NCI-H748 (cell line): ENCODE measurements at regions not wholly inside any gene's neighbourhood (a gene's known extent, or its start where the extent isn't known, plus 50 kb on each side); places are given as distances from the start of the nearest gene placed in this dataset.

ENCODE experiments used
- DNase-seq: peaks from one replicate; lab custom pipeline; 2025; ENCODE audit not compliant: unreplicated experiment; lab: John Stamatoyannopoulos, UW

DNA sequence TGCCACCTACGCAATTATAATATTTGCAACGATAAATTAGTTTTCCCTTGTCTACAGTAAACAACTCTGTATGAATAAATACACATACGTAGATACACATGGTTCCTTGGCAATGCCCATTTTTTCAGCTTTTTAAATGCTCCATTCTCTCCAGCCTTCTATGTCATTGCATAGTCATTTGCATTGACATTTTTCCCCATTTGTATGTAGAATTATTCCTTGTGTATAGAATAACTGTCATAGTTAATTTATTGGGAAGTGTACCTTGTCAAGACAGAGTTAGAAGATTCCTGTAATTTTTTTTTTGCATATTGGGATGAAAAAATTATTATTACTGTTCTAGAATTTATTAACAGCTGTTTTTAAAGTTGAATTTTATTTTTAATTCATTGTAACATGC lies 736.7 kb upstream of the DPPA4 start:
- no peak for DNase-seq

DNA sequence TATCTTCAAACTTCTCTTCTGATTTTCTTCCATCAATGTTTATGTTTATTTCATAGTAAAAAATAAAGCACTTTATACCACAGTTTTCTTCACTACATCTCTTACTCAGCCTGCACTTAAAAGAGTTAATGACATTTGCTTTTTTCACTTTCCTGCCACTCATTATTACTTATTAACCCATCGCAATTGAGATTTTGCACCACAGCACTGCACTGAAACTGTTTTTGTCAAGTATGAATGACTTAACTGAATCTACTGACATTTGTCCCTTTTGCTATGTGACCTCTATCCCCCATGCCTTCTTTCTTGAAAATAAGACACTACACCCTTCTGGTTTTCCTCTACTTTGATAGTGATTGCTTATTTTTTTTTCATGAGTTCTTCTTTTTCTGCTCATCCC lies 739.7 kb upstream of the DPPA4 start:
- DNase-seq: no peak

DNA sequence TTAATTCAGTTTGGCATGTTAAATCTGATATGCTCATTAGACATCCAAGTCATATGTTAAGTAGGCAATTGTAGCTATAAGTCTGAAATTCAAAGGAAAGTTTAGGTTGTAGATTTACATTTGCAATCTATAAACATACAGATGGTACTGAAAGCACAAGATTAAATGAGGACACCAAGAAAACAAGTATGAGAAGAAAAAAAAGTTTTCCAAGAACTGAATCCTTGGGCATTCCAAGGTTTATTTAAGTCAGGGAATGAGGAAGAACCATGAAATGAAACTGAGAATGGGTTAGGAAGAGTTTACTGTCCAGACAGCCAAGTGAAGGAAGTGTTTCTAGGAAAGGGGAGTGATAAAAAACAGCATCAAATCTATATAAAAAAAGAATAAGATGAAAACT lies 756.1 kb upstream of the DPPA4 start:
- DNase-seq: no peak

DNA sequence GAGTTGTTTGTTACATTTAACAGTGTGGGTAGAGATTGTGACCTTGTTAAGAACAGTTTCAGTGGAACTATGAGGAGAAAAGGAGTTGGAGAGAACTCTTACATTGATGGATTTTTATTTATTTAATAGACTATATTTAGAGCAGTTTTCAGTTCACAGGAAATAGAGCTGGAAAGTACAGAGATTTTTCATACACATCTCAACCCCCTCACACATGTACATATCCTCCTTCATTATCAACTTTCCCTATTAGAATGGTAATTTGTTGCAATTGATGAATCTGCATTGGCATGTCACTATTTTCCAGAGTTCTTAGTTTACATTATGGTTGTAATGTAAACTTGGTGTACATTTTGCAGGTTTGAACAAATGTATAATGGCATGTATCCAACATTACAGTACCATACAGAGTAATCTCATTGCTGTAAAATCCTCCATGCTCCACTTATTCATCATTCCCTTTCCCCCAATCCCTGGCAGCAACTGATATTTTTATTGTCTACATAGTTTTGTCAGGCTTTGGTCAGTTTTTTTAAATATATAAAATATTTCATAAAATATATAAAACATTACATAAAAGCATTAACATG lies 756.6 kb upstream of the DPPA4 start:
- DNase-seq: no peak

DNA sequence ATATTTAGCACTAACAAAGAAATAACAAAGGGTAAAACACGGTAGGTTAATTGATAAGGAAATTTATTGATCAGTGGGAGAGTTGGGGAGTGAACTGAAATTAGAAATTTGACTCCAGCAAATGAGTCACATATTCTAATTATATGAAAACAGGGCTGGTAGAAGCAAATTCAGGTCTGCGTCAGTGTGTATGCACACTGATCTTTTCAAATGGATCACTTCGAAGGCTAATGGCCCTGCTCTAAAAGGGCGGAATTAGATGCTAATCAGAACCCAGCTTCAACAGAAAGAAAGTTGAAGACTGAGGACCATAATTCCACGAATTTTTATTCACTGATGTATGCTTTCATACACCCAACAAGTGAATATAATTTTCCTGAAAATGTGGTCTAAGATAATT lies 762.4 kb upstream of the DPPA4 start:
- no peak for DNase-seq

DNA sequence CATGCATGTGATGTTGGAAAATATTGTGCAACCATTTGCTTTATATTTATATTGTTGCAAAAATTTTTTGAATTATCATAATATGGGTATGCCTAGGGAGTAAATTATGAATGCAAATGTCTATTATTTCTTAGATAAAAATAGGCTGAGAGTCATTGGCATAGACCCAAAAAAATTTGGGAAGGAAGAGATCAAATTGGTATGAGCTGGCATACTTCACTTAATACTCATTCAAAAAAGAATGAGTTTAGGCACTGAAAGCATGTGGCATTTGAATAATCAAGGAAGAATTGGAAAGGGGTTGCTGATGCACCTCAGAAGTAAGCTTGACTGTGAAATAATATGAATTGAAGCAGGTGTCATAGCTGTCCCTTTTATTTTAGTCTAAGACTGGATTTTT lies 764.0 kb upstream of the DPPA4 start:
- no peak for DNase-seq

DNA sequence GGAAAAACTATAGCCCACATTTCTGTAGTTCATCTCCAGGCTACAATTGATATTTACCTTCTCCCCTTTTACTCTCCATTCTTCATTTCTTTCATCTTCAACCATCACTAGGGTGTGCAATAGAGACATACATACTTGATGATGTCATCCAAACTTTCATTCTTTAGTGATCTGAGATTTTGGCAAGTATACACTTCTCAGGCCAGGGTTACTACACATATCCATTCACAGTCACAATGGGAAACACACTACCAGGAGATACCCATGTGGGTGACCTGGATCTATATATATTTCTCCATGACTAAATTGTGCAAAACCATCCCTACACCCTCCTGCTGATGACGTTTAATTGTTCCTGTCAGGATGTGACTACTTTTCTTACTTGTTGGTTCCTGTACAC lies 769.5 kb upstream of the DPPA4 start:
- DNase-seq: no peak

DNA sequence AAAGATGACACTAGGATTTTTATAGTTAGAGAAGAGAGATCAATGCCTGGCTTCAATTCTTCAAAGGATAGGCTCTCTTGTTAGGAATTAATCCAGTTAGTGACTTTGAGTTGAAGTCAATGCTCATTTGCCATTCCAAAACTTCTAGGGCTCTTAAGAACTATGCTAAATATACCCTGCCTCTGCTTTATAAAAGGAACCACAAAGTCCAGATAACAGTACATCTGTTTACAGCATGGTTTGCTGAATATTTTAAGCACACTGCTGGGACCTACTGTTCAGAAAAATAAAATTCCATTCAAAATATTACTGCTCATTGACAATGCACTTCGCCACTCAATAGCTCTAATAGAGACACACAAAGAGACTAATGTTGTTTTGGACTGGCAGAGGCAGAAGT lies 786.6 kb upstream of the DPPA4 start:
- no peak for DNase-seq

DNA sequence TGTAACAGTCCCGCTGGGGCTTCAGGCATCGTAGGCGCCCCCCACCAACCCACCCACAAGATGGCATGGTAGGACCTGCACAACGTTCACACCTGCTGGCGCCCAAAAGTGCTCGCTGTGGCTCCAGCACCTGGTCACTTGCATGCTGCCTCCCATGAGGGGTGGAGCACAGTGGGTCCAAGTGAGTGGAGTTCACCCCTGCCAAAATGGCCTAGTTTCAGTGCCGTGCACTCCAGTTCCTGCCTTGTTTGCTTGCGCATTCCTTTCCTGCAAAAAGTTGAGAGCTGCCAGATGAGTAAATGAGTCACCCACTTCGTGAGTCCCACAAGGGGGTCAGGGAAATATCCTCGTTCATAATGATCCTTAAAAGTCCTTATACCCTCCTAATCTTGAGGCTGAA lies 788.7 kb upstream of the DPPA4 start:
- DNase-seq: no peak

DNA sequence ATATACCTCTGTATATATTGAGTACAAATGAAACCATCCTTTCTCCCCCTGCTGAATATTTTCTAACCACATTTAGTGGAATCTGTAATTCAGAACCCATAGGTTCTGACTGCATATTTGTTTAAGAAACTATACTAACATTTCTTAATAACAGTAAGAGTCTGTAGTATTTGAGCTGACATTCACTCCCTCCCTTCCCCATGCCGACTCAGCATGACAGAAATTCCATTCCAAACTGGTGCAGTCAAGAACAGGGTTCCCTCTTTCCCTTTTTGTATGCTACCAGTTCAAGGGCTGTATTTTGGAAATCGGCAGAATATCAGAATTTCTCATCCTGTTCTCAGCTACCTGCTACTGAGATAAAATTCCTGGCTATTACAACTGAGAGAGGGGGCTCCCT lies 796.6 kb upstream of the DPPA4 start:
- no peak for DNase-seq

DNA sequence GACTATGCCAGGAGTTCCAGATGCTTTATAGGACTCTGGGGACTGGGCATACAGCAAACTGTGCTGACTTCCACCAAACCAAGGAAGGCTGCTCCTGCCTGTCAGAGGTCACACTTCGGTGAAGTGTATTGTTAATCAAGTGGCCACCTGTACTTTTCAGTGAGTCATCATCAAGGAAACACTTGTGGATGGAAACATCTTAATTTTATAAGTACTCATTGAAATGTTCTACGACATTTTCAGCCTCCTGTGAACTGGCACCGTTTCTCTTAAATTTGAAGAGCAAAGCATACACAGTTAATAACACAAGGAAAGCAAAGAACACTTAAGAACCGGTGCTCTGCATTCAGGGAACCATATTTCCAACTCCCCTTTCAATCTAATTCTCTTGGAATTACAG lies 801.7 kb upstream of the DPPA4 start:
- DNase-seq: no peak

DNA sequence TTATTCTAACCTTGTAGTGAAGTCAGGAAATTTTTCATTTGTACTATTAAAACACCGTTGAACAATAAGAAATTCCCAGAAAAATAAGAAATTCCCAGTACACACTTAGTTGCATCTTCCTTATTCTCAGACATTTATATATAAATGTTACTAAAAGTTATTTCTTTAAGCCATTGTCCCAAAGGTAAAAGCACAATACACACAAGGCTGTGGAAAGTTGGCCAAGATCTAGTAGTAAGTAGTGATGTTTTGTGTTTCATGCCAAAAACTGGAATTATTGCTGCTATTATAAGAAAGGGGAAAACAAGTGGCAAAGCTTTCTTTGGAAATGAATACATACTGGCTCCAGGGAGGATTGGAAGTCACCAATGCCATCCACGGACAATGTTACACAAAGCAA lies 802.5 kb upstream of the DPPA4 start:
- DNase-seq: no peak

DNA sequence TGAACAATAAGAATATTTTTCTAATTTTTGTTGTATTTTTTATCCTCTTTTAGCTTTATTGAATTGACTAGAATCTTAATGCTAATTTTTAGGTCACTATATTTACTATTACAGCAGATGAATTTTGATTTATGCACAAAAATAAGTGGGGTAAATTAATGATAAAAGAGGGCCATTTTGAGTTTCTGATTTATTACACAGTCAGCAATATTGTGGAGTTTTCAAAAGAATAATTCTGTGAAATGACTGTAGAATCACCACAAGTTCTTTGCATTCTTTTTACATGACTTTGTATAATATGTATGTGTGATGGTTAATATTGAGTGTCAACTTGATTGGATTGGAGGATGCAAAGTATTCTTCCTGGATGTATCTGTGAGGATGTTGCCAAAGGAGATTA lies 812.4 kb upstream of the DPPA4 start:
- DNase-seq: no peak

DNA sequence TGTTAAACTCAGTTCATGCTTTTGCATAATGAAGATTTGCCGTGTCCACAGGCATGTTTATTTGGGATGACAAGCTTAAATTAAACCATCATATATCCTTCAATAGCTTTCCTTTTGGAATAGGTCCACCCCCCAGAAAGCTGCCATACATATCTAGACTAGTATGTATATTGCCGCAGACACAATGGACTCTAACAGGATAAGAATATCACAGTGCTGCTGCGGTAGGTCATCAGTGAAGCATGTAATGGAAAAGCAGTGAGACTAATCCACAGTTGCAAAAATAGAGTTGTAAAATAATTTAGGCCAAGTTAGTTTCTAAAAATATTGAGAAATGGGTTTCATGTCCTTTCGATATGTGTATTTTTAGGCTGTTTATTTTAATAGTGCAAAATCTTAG lies 819.9 kb upstream of the DPPA4 start:
- DNase-seq: no peak

DNA sequence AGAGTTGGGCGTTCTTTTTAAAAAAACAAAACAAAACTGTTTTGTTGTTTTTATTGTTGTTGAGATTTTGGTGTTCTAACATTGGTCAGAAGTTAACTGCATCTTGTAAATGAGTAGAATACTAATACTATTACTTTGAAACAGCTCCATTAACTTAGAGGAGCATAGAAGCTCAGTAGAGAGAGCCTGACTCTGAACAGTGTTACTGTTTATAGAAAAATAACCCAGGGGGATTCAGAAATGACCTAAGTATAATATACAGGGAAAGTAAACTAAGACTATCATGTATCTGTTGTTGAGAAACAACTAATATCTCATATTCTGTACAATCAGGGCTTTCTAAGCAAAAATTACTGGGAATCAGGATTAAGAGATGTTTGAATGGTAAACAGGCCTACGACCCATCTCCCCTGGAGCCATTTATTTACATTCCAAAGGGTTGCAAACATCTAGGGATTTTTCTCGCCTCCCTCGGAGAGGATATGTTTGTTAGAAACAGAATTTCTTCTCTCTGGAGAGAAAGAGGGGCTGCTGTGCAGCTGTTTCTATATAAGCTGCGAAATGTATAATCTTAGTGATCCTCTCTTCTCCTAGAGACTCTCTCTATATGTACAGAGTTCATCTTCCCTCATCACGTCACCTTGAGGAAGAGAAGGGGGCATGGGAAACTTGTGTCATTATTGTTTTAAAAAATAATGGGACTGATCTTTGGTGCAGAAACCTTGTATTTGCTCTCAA lies 827.5 kb upstream of the DPPA4 start:
- DNase-seq: no peak

DNA sequence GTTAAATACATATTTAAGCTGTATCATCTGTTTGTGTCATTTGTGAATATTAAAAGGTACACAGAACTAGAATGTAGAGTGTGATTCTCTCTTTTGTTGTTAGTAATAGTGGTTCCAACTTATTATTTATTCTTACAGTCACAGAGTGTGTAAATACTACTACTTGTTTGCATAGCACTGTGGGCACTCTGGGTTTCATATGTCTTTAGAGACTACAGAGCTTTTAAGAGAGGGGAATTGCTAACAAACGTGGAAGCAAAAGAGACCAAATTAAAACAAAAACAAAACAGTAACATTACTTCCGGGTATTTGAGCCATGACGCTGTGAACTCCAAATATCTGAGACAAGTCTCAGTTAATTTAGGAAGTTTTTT lies 828.0 kb upstream of the DPPA4 start:
- DNase-seq: peak; percentile 28

DNA sequence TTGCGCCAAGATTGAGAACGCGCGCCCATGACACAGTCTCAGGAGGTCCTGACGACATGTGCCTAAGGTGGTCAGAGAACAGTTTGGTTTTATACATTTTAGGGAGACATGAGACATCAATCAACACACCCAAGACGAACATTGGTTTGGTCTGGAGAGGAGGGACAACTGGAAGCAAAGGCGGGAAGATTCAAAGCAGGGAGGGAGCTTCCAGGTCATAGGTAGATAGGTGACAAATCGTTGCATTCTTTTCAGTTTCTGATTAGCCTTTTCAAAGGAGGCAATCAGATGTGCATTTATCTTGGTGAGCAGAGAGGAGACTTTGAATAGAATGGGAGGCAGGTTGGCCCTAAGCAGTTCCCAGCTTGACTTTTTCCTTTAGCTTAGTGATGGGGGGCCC lies 828.4 kb upstream of the DPPA4 start:
- no peak for DNase-seq

DNA sequence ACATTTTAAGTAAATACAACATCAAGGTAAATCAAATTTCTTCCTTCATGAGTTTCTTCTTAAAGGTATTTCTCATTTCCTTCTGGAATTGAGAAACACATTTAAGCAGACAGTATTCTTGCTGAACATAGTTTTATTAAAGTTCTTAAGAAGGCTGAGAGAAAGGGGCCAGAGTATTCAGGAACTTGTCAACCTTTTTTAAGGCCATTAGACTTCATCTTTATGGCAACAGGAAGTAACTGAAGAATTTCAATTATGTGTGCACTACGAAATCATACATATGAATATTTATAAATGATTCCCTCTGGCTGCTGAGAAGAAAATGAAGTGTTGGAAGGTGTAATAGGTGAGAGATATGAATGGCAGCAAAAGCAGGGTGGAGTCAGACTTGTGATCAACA lies 829.4 kb upstream of the DPPA4 start:
- no peak for DNase-seq

DNA sequence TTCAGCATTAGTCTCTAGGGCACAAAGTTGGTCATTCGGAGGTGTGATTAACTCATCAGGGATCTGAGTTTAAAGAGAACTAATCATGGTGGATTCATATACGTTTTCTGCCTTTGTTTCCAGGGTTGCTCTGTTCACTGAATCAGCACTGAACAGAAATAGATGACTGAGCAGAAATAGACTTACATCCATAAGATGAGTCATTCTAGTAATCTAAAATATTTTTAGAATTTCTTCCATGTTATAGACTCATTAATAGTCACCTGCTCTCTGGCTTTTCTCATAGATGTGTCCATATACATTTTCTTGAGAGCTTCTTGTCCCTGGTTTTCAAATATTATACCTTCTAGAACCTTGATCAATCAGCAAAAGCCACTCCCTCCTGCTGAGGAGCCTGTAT lies 837.6 kb upstream of the DPPA4 start:
- DNase-seq: no peak

DNA sequence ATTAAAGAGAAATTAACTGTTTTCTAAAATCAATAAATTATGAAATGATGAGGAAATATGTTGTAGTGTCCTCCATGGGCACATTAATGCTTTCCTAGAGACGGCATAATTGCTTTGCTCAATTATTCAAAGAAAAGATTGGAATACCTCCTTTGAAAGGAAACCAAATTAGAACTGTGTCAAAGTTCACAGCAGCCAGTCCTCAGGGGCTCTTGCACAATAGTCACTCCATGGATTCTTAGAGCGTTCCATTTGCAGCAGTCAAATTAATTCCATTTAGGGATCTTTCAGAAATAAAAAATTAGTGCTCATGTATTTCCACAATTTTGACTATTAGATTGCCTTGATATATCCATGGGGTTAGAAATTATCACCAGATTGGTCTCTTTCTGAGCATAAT lies 841.6 kb upstream of the DPPA4 start:
- DNase-seq: no peak

DNA sequence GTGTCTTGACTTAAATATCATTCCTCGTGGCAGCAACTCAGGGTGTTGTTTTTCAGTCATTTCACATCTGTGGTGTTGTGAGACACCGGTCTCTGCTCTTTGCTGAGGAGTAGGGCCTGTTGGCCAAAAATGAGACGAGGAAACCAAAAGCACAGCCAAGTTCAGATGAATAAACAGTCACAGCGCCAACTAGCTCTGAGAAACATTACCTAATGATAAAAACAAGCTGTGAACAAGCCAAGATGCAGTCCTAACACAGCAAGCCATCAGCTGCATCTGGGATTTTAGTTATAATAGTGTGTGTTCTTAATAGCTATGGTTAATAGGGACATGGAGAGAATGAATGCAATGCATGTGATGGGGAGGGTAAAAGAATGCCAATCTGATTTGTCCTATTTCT lies 843.4 kb upstream of the DPPA4 start:
- no peak for DNase-seq

DNA sequence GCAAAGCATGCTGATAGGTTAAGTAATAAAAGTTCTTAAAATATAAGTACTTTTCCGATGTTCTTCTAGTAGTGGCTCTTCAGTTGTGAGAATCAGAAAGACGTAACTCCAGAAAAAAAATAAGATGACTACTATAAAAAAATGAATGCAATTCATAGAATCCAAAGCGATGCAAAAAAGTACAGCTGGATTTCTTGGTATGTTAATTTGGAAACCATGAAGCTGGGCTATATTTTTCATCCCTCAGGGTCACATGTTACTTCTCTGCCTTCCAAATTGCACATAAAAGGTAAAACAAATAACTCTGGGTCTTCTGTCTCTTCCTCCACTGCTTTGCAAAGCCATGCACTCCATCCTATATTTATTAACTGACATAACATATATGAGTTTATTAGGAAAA lies 843.9 kb upstream of the DPPA4 start:
- no peak for DNase-seq

DNA sequence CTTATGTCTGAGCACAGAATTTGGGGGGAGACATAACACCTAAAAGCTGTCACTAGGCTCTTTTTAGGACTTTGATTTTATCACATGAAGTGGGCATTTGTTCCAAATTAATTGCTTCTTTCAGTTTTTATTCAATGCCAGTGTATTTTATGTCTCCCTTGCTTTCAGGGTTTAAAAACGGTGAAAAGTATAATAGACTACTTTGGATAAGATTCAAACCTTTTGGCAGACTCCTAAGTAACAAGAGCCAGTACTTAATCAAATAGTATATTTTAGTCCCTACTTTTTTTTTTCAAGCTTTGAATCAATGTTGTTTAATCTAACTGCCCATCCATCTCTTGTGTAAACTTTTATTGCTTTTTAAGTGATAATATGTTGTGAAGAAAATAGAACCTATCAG lies 847.2 kb upstream of the DPPA4 start:
- DNase-seq: no peak
